ENCODE measurements at regions not wholly inside any gene's neighbourhood (a gene's known extent, or its start where the extent isn't known, plus 50 kb on each side); places are given as distances from the start of the nearest gene placed in this dataset.

DNA sequence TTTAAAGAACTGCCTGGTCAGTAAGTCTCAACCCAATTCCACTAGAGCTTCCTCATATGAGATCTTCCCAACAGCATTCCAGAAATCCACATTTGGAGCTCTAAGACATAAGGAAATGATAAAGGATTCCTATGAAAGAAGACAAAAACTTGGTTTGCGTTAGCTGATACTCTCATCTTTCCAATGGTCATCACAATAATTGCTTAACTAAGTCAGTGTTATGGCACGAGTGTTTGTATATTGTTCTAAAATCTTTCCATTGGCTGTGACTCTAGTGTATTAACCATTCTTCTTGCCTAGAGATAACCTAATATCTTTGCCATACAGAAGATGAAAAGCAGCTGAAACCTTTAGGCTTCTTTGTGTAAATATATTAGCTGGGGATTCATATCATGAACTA is 289.0 kb downstream of the SNX13 start:
- no peaks in the 10 kb centered on the region for H3K36me3 Mint-ChIP-seq (ENCODE audit: insufficient read depth)
- ATAC-seq: no peak
- H3K9me3 Mint-ChIP-seq: no peaks in the 10 kb centered on the region
- peaks cover 22% of the 10 kb centered on the region for H3K27me3 Mint-ChIP-seq (ENCODE audit: low read depth)
- no peak overlapping the region for H3K4me3 Mint-ChIP-seq
- no peaks in the 10 kb centered on the region for H3K4me1 Mint-ChIP-seq (ENCODE audit: low read depth)
- DNase-seq: no peak

DNA sequence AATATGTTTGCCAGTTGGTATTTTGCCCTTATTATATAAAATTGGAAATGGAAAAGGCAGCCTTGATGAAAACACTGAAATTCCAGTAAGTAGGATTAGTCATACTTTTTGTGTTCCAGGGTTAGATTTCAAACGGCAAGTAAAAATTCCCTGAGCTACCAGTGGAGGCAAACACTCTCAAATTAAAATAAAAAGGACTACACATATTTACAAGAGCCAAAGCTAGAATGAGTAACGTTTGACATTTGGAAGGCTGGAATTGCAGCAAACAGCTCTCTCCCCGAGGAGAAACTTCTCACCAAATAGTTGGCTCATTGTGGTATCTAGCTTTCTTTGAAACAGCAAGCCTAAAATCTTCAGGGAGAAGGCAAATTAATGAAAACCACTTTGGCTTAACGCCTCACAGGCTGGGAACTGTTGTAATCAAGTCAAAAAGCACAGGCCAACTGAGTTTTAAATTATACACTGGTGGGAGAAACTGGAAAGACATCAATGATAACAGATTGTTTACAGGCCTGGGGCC is 288.4 kb downstream of the SNX13 start:
- Mint-ChIP-seq H3K4me3 (no peak overlapping the region), H3K36me3 (ENCODE audit: insufficient read depth) (no peaks in the 10 kb centered on the region), H3K4me1 (ENCODE audit: low read depth) (no peaks in the 10 kb centered on the region), H3K27me3 (ENCODE audit: low read depth) (peaks cover 19% of the 10 kb centered on the region), H3K9me3 (no peaks in the 10 kb centered on the region)
- no peak for ATAC-seq
- DNase-seq: no peak

DNA sequence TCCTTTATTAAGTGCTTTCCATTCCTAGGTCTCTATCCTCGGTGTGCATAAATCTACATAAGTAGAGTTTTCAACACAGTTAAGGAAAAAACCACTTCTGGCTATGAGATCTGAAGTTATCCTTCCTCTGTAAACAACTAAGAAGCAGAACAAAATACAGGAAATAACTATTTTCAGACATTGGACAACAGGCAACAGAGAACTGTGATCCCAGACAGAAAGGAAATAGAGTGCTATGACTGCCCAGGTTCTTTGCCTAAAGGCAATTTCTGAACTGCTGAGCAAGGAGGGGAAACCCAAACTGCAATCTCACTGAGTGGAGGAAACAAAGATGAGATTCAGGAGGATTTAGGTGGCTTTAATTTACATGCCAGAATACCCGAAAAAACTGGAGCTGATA is 285.4 kb downstream of the SNX13 start:
- DNase-seq (no peak), ATAC-seq (no peak)
- H3K27me3 Mint-ChIP-seq (ENCODE audit: low read depth): peaks cover 12% of the 10 kb centered on the region
- no peaks in the 10 kb centered on the region for H3K9me3 Mint-ChIP-seq
- H3K4me3 Mint-ChIP-seq: no peak overlapping the region
- H3K36me3 Mint-ChIP-seq (ENCODE audit: insufficient read depth): no peaks in the 10 kb centered on the region
- no peaks in the 10 kb centered on the region for H3K4me1 Mint-ChIP-seq (ENCODE audit: low read depth)

GRCh38 chr7:17659126-17659525 is 281.2 kb downstream of the SNX13 start:
- Mint-ChIP-seq H3K27me3 (ENCODE audit: low read depth) (peaks cover 5% of the 10 kb centered on the region), H3K4me3 (no peak overlapping the region), H3K4me1 (ENCODE audit: low read depth) (no peaks in the 10 kb centered on the region), H3K36me3 (ENCODE audit: insufficient read depth) (no peaks in the 10 kb centered on the region), H3K9me3 (no peaks in the 10 kb centered on the region)
- DNase-seq: no peak
- ATAC-seq: no peak

- Mint-ChIP-seq H3K36me3 (ENCODE audit: insufficient read depth) (no peaks in the 10 kb centered on the region), H3K9me3 (no peaks in the 10 kb centered on the region), H3K4me3 (no peak overlapping the region), H3K27me3 (ENCODE audit: low read depth) (peaks cover 4% of the 10 kb centered on the region), H3K4me1 (ENCODE audit: low read depth) (no peaks in the 10 kb centered on the region)
- DNase-seq: no peak
- ATAC-seq: no peak
These were observed 280.2 kb downstream of the SNX13 start for GRCh38 chr7:17660116-17660515.

GRCh38 chr7:17661982-17662585 is 278.2 kb downstream of the SNX13 start:
- H3K9me3 Mint-ChIP-seq: no peaks in the 10 kb centered on the region

GRCh38 chr7:17663061-17663675 is 277.1 kb downstream of the SNX13 start:
- Mint-ChIP-seq H3K9me3 (no peaks in the 10 kb centered on the region), H3K4me1 (ENCODE audit: low read depth) (no peaks in the 10 kb centered on the region), H3K4me3 (no peak overlapping the region), H3K36me3 (ENCODE audit: insufficient read depth) (no peaks in the 10 kb centered on the region), H3K27me3 (ENCODE audit: low read depth) (no peaks in the 10 kb centered on the region)
- ATAC-seq: no peak
- DNase-seq: no peak

More at GRCh38 chr7:17661982-17662585, 278.2 kb downstream of the SNX13 start:
- Mint-ChIP-seq H3K36me3 (ENCODE audit: insufficient read depth) (no peaks in the 10 kb centered on the region), H3K27me3 (ENCODE audit: low read depth) (no peaks in the 10 kb centered on the region), H3K4me3 (no peak overlapping the region), H3K4me1 (ENCODE audit: low read depth) (no peaks in the 10 kb centered on the region)
- no peak for ATAC-seq
- no peak for DNase-seq

DNA sequence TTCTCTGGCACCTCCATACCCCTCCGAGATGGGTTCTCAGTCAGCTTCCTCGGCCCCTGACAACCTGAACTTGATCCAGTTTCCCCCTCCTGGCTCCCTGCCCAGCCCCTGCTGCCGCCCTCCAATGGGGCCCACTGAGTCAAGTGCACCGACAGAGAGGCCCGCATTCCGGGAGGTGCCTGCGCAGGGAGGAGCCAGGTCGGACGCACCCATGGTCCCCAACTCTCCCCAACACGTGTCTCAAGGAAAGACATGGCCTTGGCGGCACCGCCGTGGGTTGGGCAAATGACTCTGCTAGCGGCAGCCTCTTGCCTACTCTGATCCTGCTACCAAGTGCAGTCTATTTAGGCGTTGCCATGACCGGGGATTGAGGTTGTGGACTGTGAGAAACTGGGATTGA is 275.3 kb downstream of the SNX13 start:
- peak; percentile 4 for DNase-seq
- no peaks in the 10 kb centered on the region for H3K9me3 Mint-ChIP-seq
- no peak overlapping the region for H3K4me3 Mint-ChIP-seq
- no peaks in the 10 kb centered on the region for H3K4me1 Mint-ChIP-seq (ENCODE audit: low read depth)
- H3K36me3 Mint-ChIP-seq (ENCODE audit: insufficient read depth): no peaks in the 10 kb centered on the region
- H3K27me3 Mint-ChIP-seq (ENCODE audit: low read depth): peaks cover 2% of the 10 kb centered on the region
- ATAC-seq: no peak

DNA sequence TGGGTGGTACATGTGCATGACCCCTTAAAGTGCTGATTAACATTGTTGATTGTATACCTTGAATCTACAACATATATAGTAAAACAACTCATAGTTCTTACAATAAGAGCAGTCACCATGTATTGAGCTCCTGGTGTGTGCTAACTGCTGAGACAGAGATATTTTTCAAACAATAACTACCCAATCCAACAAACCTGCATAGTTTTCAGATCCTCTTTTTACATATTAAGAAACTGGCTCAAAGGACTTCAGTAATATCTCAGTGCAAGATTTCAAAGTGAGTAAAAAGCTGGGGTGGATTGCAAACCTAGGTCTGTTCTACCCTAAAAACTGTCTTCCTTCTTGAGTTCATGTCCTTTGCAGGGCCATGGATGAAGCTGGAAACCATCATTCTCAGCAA is 272.2 kb downstream of the SNX13 start:
- H3K36me3 Mint-ChIP-seq (ENCODE audit: insufficient read depth): no peaks in the 10 kb centered on the region
- H3K4me1 Mint-ChIP-seq (ENCODE audit: low read depth): no peaks in the 10 kb centered on the region
- DNase-seq (no peak), ATAC-seq (no peak)
- H3K4me3 Mint-ChIP-seq: no peak overlapping the region
- peaks cover 3% of the 10 kb centered on the region for H3K27me3 Mint-ChIP-seq (ENCODE audit: low read depth)
- H3K9me3 Mint-ChIP-seq: no peaks in the 10 kb centered on the region

GRCh38 chr7:17669204-17669603 is 271.1 kb downstream of the SNX13 start:
- DNase-seq: no peak
- H3K9me3 Mint-ChIP-seq: no peaks in the 10 kb centered on the region

GRCh38 chr7:17671956-17672355 is 268.3 kb downstream of the SNX13 start:
- ATAC-seq (no peak), DNase-seq (no peak)
- H3K36me3 Mint-ChIP-seq (ENCODE audit: insufficient read depth): no peaks in the 10 kb centered on the region
- no peaks in the 10 kb centered on the region for H3K4me1 Mint-ChIP-seq (ENCODE audit: low read depth)
- H3K4me3 Mint-ChIP-seq: no peak overlapping the region
- peaks cover 3% of the 10 kb centered on the region for H3K27me3 Mint-ChIP-seq (ENCODE audit: low read depth)
- H3K9me3 Mint-ChIP-seq: no peaks in the 10 kb centered on the region

More at GRCh38 chr7:17669204-17669603, 271.1 kb downstream of the SNX13 start:
- Mint-ChIP-seq H3K27me3 (ENCODE audit: low read depth) (peaks cover 3% of the 10 kb centered on the region), H3K36me3 (ENCODE audit: insufficient read depth) (no peaks in the 10 kb centered on the region), H3K4me1 (ENCODE audit: low read depth) (no peaks in the 10 kb centered on the region), H3K4me3 (no peak overlapping the region)
- no peak for ATAC-seq

DNA sequence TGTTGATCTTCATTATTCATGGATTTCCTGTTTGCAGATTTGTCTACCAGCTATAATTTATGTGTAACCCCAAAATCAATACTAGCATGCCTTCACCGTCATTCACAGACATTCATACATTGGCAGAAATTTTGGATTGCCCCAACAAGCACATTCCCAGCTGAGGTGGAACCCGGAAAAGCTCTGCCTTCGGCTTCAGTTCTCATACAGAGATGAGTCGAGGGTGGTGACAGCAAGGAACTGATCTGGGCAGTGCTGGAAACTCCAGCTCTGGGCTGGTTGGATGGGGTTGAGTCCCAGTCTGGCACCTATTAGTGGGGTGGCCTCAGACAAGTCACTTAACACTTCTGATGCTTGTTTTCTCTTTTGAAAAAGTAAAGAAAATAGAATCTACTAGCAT is 267.5 kb downstream of the SNX13 start:
- DNase-seq (no peak), ATAC-seq (no peak)
- no peak overlapping the region for H3K4me3 Mint-ChIP-seq
- H3K9me3 Mint-ChIP-seq: no peaks in the 10 kb centered on the region
- no peaks in the 10 kb centered on the region for H3K36me3 Mint-ChIP-seq (ENCODE audit: insufficient read depth)
- H3K4me1 Mint-ChIP-seq (ENCODE audit: low read depth): no peaks in the 10 kb centered on the region
- peaks cover 3% of the 10 kb centered on the region for H3K27me3 Mint-ChIP-seq (ENCODE audit: low read depth)

DNA sequence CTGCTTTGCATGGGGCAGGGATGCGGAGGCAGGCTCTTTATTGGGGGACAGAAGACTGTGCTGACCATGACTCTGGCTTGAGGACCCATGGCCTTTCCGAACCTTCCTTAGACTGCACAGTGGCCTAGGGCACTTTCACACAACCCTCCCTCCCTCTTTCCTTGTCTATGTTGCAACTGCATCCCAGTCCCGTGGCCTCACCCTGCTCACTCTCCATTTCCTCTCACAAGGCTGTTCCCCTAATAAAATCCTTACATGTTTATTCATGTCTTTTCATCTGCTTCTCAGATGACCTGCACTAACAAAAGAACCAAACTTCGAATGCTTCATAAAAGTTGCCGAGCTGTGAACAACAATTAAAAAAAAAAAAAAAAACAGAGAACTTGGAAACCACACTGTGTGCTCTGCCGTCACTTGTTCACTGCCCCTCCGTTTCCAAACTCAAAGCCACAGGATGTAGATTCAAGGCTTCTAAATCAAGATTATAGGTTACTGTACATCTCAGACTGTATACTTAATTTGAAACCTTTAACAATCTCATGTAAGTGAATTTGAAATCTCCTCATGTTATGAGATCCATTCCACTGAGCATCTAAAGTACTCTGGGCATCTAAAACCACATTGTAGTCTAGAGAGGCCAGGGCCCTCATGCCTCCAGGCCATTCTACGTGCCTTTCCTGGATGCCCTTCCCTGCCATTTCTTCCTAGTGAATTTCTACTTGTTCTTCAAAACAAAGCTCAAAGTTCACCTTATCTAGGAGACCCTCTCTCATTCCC is 265.9 kb downstream of the SNX13 start:
- no peak for DNase-seq

GRCh38 chr7:17674943-17675608 is 265.2 kb downstream of the SNX13 start:
- no peak for ATAC-seq
- H3K4me3 Mint-ChIP-seq: no peak overlapping the region

More for the DNA sequence above, 265.9 kb downstream of the SNX13 start:
- no peak for ATAC-seq
- Mint-ChIP-seq H3K4me1 (ENCODE audit: low read depth) (no peaks in the 10 kb centered on the region), H3K9me3 (no peaks in the 10 kb centered on the region), H3K4me3 (no peak overlapping the region), H3K27me3 (ENCODE audit: low read depth) (peaks cover 3% of the 10 kb centered on the region), H3K36me3 (ENCODE audit: insufficient read depth) (no peaks in the 10 kb centered on the region)

More at GRCh38 chr7:17674943-17675608, 265.2 kb downstream of the SNX13 start:
- no peaks in the 10 kb centered on the region for H3K9me3 Mint-ChIP-seq
- no peak for DNase-seq
- H3K4me1 Mint-ChIP-seq (ENCODE audit: low read depth): no peaks in the 10 kb centered on the region
- H3K36me3 Mint-ChIP-seq (ENCODE audit: insufficient read depth): no peaks in the 10 kb centered on the region
- peaks cover 2% of the 10 kb centered on the region for H3K27me3 Mint-ChIP-seq (ENCODE audit: low read depth)

Measured in activated T-cell treated with anti-CD3 and anti-CD28 coated beads, Interleukin-2, amount 50 U/mL, for 4 hours (primary cell).